Osteoblast (primary cell): ENCODE measurements at regions not wholly inside any gene's neighbourhood (a gene's known extent, or its start where the extent isn't known, plus 50 kb on each side); places are given as distances from the start of the nearest gene placed in this dataset.

Experiments used
- DNase-seq: peaks from one replicate; pipeline ENCODE4 v3.0.0; 2011; ENCODE audit warnings: low spot score, mixed read lengths; ENCODE audit not compliant: insufficient read length; ENCODE audit errors: missing footprints
- H2AFZ ChIP-seq: 2 replicates; pipeline ENCODE4 v1.6.0; 2011; ENCODE audit warnings: mild to moderate bottlenecking, low read length
- H3K27ac ChIP-seq: 2 replicates; pipeline ENCODE4 v1.5.1; 2011; ENCODE audit warnings: mild to moderate bottlenecking, low read depth, low read length, moderate library complexity
- H3K27me3 ChIP-seq: 2 replicates; pipeline ENCODE4 v1.6.0; 2012; ENCODE audit warnings: mild to moderate bottlenecking, control low read depth, inconsistent platforms, low read length, moderate library complexity; ENCODE audit not compliant: insufficient read depth
- H3K36me3 ChIP-seq: 2 replicates; pipeline ENCODE4 v1.5.1; 2011; ENCODE audit warnings: mild to moderate bottlenecking, low read length, control low read depth, moderate library complexity; ENCODE audit not compliant: insufficient read depth
- H3K4me1 ChIP-seq: 2 replicates; pipeline ENCODE4 v1.5.1; 2011; ENCODE audit warnings: mild to moderate bottlenecking, low read length, control low read depth, moderate library complexity; ENCODE audit not compliant: insufficient read depth
- H3K4me2 ChIP-seq: 2 replicates; pipeline ENCODE4 v1.6.0; 2011; ENCODE audit warnings: mild to moderate bottlenecking, low read length; ENCODE audit not compliant: insufficient read depth
- H3K4me3 ChIP-seq: fragments of 200-600 bp; sonication (generic); 3 replicates; pipeline ENCODE4 v1.5.1; 2012; ENCODE audit warnings: mild to moderate bottlenecking, low read length, inconsistent platforms; ENCODE audit not compliant: insufficient read depth
- H3K79me2 ChIP-seq: 2 replicates; pipeline ENCODE4 v1.6.0; 2012; ENCODE audit warnings: mild to moderate bottlenecking, low read length, control low read depth, inconsistent platforms; ENCODE audit not compliant: insufficient read depth
- H3K9me3 ChIP-seq: 2 replicates; pipeline ENCODE4 v1.5.1; 2011; ENCODE audit warnings: low read depth, low read length, control low read depth
- H4K20me1 ChIP-seq: 2 replicates; pipeline ENCODE4 v1.6.0; 2012; ENCODE audit warnings: mild to moderate bottlenecking, low read length, control low read depth; ENCODE audit not compliant: insufficient read depth
- TF ChIP-seq, protein P1 (sequence below): IDR thresholded peaks from 2 replicates; pipeline ENCODE4 v1.5.1; 2011; ENCODE audit warnings: mild to moderate bottlenecking, low read depth, low read length, moderate library complexity; ENCODE audit errors: extremely low read depth

DNA sequence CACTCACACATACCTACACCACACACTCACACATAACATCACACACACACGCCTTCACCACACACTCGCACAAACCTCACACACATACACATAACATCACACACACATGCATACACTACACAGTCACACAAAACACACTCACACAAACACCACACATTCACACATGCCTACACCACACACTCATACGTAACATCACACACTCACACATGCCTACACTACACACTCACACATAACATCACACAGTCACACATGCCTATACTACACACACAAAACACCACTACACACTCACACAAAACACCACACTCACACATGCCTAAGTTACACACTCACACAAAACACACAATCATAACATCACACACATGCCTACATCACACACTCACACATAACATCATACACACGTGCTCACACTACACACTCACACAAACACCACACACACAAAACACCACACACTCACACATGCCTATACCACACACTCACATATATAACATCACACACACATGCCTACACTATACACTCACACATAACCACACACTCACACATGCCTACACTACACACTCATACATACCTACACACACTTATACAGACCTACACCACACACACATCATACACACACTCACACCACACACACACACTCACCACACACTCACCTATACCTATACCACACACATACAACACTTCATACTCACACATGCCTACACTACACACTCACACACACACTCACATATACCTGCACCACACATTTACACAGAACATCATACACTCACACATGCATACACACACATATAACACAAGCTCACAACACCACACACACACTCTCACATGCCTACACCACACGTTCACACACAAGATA lies 383.5 kb downstream of the C6orf118 start:
- Histone ChIP-seq H3K27ac (no peak overlapping the region), H4K20me1 (no peaks in the 10 kb centered on the region), H3K4me3 (no peak overlapping the region), H3K79me2 (no peaks in the 10 kb centered on the region), H3K9me3 (no peaks in the 10 kb centered on the region), H3K4me2 (no peak overlapping the region), H3K27me3 (no peaks in the 10 kb centered on the region), H3K36me3 (no peaks in the 10 kb centered on the region), H2AFZ (no peak overlapping the region), H3K4me1 (peaks cover 2% of the 10 kb centered on the region)
- TF ChIP-seq, protein P1, sequence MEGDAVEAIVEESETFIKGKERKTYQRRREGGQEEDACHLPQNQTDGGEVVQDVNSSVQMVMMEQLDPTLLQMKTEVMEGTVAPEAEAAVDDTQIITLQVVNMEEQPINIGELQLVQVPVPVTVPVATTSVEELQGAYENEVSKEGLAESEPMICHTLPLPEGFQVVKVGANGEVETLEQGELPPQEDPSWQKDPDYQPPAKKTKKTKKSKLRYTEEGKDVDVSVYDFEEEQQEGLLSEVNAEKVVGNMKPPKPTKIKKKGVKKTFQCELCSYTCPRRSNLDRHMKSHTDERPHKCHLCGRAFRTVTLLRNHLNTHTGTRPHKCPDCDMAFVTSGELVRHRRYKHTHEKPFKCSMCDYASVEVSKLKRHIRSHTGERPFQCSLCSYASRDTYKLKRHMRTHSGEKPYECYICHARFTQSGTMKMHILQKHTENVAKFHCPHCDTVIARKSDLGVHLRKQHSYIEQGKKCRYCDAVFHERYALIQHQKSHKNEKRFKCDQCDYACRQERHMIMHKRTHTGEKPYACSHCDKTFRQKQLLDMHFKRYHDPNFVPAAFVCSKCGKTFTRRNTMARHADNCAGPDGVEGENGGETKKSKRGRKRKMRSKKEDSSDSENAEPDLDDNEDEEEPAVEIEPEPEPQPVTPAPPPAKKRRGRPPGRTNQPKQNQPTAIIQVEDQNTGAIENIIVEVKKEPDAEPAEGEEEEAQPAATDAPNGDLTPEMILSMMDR: no peak
- no peak for DNase-seq

DNA sequence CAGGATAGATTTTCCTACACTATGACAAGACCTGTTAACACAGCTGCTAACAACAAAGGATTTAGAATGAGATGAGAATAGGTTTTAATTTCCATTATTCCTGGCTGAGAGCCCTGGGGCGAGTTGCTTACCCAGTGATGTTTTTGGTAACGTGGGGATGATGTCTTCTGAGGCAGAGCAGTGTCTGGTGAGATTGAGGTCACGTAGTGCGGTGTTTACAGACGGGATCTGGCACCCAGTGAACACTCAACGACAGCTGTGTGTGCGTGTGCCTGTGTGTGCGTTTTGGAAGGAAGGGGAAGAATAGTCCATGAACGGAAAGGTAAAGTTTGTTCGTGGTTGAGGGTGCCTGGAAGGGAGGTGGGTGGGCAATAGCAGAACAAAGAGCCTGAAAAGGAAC lies 384.7 kb downstream of the C6orf118 start:
- Histone ChIP-seq H3K4me3 (no peak overlapping the region), H3K4me2 (no peak overlapping the region), H2AFZ (no peak overlapping the region), H3K4me1 (peaks cover 2% of the 10 kb centered on the region), H3K27ac (no peak overlapping the region), H3K36me3 (no peaks in the 10 kb centered on the region), H3K27me3 (no peaks in the 10 kb centered on the region), H3K9me3 (no peaks in the 10 kb centered on the region), H4K20me1 (no peaks in the 10 kb centered on the region), H3K79me2 (no peaks in the 10 kb centered on the region)
- no peak for DNase-seq
- TF ChIP-seq, protein P1: no peak

DNA sequence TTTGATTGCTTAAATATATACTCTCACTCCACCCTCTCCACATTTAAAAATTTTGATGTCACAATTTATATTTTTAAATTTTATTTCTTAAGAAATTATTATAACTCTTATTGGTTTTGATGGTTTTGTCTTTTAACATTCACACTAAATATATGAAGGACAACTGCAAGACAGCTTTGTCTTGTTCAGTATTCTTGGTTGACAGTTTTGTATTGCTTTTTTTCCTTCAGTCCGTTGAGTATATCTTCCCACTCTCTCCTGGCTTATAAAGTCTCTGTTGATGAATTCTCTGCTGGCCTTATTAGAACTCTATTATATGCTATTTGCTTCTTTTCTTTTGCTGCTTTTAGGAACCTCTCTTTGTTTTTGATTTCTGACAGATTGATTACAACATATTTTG lies 392.2 kb downstream of the C6orf118 start:
- Histone ChIP-seq H3K4me1 (no peaks in the 10 kb centered on the region), H2AFZ (no peak overlapping the region), H3K9me3 (no peaks in the 10 kb centered on the region), H3K36me3 (no peaks in the 10 kb centered on the region), H4K20me1 (no peaks in the 10 kb centered on the region), H3K79me2 (no peaks in the 10 kb centered on the region), H3K4me3 (no peak overlapping the region), H3K4me2 (no peak overlapping the region), H3K27ac (no peak overlapping the region), H3K27me3 (no peaks in the 10 kb centered on the region)
- TF ChIP-seq, protein P1: no peak
- DNase-seq: no peak

DNA sequence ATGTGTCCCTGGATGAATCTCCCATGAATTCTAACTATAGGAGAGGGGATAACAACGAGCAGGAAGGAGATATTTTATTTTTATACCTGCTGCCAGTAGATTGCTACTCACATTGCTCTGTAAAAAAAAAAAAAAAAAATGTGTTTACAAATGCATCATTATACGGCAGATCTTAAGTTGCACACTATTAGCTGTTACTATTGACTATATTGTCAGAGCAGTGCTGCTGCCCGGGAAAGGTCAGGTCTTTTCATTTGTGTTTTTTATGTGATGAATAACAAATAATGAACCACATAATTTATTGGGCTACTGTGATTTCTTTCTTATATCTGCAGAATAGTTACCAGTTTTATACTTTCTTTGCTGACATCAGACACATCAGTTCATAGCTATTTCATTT lies 393.3 kb downstream of the C6orf118 start:
- no peaks in the 10 kb centered on the region for H3K36me3 ChIP-seq
- H3K4me1 ChIP-seq: no peaks in the 10 kb centered on the region
- H3K4me3 ChIP-seq: no peak overlapping the region
- no peak for DNase-seq
- H3K27me3 ChIP-seq: no peaks in the 10 kb centered on the region
- no peaks in the 10 kb centered on the region for H3K79me2 ChIP-seq
- H3K4me2 ChIP-seq: no peak overlapping the region
- H3K27ac ChIP-seq: no peak overlapping the region
- H4K20me1 ChIP-seq: no peaks in the 10 kb centered on the region
- no peak overlapping the region for H2AFZ ChIP-seq
- TF ChIP-seq, protein P1: no peak
- H3K9me3 ChIP-seq: no peaks in the 10 kb centered on the region
